OCI-LY7 (cell line): ENCODE measurements at regions not wholly inside any gene's neighbourhood (a gene's known extent, or its start where the extent isn't known, plus 50 kb on each side); places are given as distances from the start of the nearest gene placed in this dataset.
"Not testable (repeated sequence)": the region's sequence is repeated elsewhere in the genome, so short reads cannot be mapped to it uniquely, and the experiment has no call there.

Source experiments
- EZH2phosphoT487 ChIP-seq: fragments of 200-600 bp; sonication (generic); IDR thresholded peaks from 2 replicates; pipeline ENCODE4 v1.6.1; 2018; ENCODE audit warnings: low read depth, borderline replicate concordance, mild to moderate bottlenecking, mixed run types, antibody characterized with exemption, low read length, moderate library complexity, mixed read lengths
- TF ChIP-seq, protein P1 (sequence below): fragments of 200-600 bp; sonication (generic); conservative IDR thresholded peaks from 2 replicates; pipeline ENCODE4 v1.5.1; 2014; ENCODE audit warnings: mild to moderate bottlenecking, antibody characterized with exemption, low read length, moderate library complexity, mixed read lengths

DNA sequence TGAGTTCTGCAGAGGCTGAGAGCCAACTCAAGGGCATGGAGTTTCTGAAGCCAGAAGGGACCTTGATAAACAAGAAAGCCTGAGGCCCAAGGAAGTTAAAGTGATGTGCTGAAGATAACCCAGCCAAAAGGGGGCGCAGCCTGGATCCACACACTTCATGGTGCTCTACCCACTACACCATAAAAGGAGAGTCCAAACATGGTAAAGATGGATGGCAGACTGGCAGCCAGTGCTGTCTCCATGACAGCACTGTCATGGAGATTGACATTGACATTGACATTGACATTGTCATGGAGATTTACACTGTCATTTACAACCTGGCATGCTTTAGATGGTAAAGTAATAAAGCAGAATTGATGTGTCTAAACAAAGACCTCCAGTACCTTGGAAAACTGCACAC lies 67.2 kb upstream of the PLGLB2 start:
- not testable (repeated sequence) for TF ChIP-seq EZH2phosphoT487
- TF ChIP-seq, protein P1, sequence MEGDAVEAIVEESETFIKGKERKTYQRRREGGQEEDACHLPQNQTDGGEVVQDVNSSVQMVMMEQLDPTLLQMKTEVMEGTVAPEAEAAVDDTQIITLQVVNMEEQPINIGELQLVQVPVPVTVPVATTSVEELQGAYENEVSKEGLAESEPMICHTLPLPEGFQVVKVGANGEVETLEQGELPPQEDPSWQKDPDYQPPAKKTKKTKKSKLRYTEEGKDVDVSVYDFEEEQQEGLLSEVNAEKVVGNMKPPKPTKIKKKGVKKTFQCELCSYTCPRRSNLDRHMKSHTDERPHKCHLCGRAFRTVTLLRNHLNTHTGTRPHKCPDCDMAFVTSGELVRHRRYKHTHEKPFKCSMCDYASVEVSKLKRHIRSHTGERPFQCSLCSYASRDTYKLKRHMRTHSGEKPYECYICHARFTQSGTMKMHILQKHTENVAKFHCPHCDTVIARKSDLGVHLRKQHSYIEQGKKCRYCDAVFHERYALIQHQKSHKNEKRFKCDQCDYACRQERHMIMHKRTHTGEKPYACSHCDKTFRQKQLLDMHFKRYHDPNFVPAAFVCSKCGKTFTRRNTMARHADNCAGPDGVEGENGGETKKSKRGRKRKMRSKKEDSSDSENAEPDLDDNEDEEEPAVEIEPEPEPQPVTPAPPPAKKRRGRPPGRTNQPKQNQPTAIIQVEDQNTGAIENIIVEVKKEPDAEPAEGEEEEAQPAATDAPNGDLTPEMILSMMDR, result not testable (repeated sequence)
